ENCODE measurements at regions not wholly inside any gene's neighbourhood (a gene's known extent, or its start where the extent isn't known, plus 50 kb on each side); places are given as distances from the start of the nearest gene placed in this dataset.
"Not testable (repeated sequence)": the region's sequence is repeated elsewhere in the genome, so short reads cannot be mapped to it uniquely, and the experiment has no call there.

DNA sequence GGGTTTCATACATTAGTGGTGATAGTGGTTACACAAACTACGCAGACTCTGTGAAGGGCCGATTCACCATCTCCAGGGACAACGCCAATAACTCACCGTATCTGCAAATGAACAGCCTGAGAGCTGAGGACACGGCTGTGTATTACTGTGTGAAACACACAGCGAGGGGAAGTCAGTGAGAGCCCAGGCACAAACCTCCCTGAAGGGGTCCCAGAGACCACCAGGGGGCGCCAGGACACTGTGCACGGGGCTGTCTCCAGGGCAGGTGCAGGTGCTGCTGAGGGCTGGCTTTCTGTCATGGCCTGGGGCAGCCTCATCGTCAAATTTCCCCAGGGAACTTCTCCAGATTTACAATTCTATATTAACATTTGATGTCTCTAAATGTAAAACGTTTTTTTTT, 184.6 kb upstream of the TP53TG3C start:
- not testable (repeated sequence) for H3K4me3 ChIP-seq, H3K9me3 ChIP-seq, H3K27me3 ChIP-seq, H3K36me3 ChIP-seq
- DNase-seq: peak; percentile 11

GRCh38 chr16:33027121-33027520, 166.9 kb upstream of the TP53TG3C start:
- DNase-seq, H3K4me3 ChIP-seq, H3K36me3 ChIP-seq, H3K27me3 ChIP-seq, H3K9me3 ChIP-seq: not testable (repeated sequence)

GRCh38 chr16:33027941-33028340, 166.1 kb upstream of the TP53TG3C start:
- not testable (repeated sequence) for H3K4me3 ChIP-seq, H3K36me3 ChIP-seq, H3K9me3 ChIP-seq, DNase-seq, H3K27me3 ChIP-seq

DNA sequence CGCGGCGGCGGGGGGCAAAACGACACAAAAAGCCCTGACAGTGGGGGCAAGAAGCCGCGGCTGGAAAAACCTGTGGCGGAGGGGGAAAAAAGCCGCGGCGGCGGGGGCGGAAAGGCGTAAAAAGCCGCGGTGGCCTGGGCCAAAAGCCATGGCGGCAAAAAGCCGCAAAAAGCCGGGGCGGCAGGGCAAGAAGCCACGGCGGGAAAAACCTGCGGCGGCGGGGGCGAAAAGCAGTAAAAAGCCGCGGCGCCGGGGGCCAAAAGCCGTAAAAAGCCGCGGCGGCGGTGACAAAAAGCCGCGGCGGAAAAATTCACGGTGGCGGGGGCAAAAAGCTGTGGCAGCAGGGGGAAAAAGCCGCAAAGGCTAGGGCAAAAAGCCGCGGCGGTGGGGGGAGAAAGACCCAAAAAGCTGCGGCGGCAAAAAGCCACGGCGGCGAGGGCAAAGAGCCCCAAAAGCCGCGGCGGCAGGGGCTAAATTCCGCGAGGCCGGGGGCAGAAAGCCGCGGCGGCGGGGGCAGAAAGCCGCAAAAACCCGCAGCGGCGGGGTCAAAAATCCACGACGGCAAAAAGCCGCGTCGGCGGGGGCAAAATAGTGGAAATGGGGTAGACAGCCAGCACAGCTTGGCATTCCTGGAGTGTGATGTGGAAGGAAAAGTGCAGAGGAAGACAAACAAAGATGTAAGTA, 165.2 kb upstream of the TP53TG3C start:
- peak; percentile 30 for DNase-seq
- not testable (repeated sequence) for H3K27me3 ChIP-seq, H3K9me3 ChIP-seq, H3K36me3 ChIP-seq
- peak overlapping the region; percentile 38 for H3K4me3 ChIP-seq

- not testable (repeated sequence) for DNase-seq, H3K4me3 ChIP-seq, H3K36me3 ChIP-seq, H3K9me3 ChIP-seq, H3K27me3 ChIP-seq
These were observed 145.2 kb upstream of the TP53TG3C start for GRCh38 chr16:33048849-33049248.

DNA sequence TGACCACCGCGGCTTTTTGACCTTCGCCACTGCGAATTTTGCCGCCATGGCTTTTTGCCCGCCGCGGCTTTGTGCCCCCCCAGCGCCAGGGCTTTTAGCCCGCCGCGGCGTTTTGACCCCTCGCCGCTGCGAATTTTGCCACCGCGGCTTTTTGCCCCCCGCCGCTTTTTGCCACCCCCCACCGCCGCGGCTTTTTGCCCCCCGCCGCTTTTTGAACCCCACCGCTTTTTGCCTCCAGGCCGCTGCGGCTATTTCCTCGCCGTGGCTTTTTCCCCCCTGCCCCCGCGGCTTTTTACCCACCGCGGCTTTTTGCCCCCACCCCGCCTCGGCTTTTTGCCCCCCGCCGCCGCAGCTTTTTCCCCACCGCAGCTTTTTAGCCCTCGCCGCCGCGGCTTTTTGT, 134.8 kb upstream of the TP53TG3C start:
- Histone ChIP-seq H3K27me3 (no peaks in the 10 kb centered on the region), H3K36me3 (no peaks in the 10 kb centered on the region), H3K4me3 (peak overlapping the region; percentile 40), H3K9me3 (no peaks in the 10 kb centered on the region)
- DNase-seq: no peak

DNA sequence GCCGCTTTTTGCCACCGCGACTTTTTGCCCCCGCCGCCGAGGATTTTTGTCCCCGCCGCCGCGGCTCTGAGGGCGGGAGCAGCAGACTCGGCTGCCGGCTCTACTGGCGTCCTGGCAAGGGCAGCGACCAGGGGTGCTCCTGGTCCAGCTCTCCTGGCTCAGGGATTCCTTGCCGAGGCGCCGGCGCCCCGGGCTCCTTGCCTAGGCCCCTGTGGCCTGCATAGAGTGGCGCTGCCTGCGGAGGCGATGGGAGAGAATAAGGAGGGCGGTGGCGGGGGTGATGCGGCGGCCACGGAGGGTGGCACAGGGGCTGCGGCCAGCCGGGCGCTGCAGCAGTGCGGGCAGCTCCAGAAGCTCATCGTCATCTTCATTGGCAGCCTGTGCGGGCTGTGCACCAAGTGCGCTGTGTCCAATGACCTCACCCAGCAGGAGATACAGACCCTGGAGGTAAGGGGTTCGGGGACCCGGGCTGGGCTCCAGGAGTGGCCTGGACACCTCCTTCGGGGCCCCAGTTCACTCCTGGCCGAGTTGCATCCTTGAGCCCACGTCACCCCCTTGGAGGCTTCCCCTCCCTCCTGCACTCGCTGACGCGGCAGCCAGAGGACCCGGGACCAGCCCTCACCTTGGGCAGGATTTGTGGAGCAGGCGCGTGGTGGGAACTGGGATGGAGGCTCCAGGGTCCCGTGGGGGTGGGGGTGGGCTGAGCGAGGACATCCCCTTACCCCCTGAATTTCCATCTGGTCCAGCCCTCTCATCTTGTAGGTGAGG, 134.2 kb upstream of the TP53TG3C start:
- H3K9me3 ChIP-seq, H3K27me3 ChIP-seq, H3K36me3 ChIP-seq, DNase-seq: not testable (repeated sequence)
- peak overlapping the region; percentile 40 for H3K4me3 ChIP-seq

GRCh38 chr16:33062763-33063162, 131.3 kb upstream of the TP53TG3C start:
- not testable (repeated sequence) for DNase-seq, H3K27me3 ChIP-seq, H3K9me3 ChIP-seq, H3K4me3 ChIP-seq, H3K36me3 ChIP-seq

GRCh38 chr16:33063365-33064170, 130.5 kb upstream of the TP53TG3C start:
- not testable (repeated sequence) for H3K27me3 ChIP-seq, H3K4me3 ChIP-seq, DNase-seq, H3K9me3 ChIP-seq, H3K36me3 ChIP-seq

GRCh38 chr16:33064454-33065073, 129.5 kb upstream of the TP53TG3C start:
- H3K9me3 ChIP-seq, H3K27me3 ChIP-seq, H3K36me3 ChIP-seq, H3K4me3 ChIP-seq, DNase-seq: not testable (repeated sequence)
